DOHH2 (cell line): ENCODE measurements at regions not wholly inside any gene's neighbourhood (a gene's known extent, or its start where the extent isn't known, plus 50 kb on each side); places are given as distances from the start of the nearest gene placed in this dataset.

ENCODE experiments used
- CTCF ChIP-seq: fragments of 200-600 bp; sonication (generic); IDR thresholded peaks from one replicate; pipeline ENCODE4 v1.5.1; 2014; ENCODE audit warnings: antibody characterized with exemption, mild to moderate bottlenecking, low read depth, low read length; ENCODE audit not compliant: poor library complexity, severe bottlenecking
- EZH2phosphoT487 ChIP-seq: fragments of 200-600 bp; sonication (generic); IDR thresholded peaks from 2 replicates; pipeline ENCODE4 v1.6.1; 2017; ENCODE audit warnings: borderline replicate concordance, mild to moderate bottlenecking, antibody characterized with exemption, low read length, moderate library complexity, mixed read lengths

GRCh38 chr2:71863396-71863795 is 284.3 kb downstream of the CYP26B1 start:
- TF ChIP-seq CTCF (no peak), EZH2phosphoT487 (no peak)
